KMS-11 (cell line): ENCODE measurements at regions not wholly inside any gene's neighbourhood (a gene's known extent, or its start where the extent isn't known, plus 50 kb on each side); places are given as distances from the start of the nearest gene placed in this dataset.

Experiments
- H2AFZ ChIP-seq: fragments of 200-600 bp; sonication (generic); 2 replicates; pipeline ENCODE4 v1.6.1; 2016; ENCODE audit warnings: antibody characterized with exemption, mixed run types, low read depth
- H3K27ac ChIP-seq: fragments of 200-600 bp; sonication (generic); 2 replicates; pipeline ENCODE4 v1.6.1; 2016; ENCODE audit warnings: mild to moderate bottlenecking, mixed run types
- H3K27me3 ChIP-seq: fragments of 200-600 bp; sonication (generic); 2 replicates; pipeline ENCODE4 v1.6.1; 2017; ENCODE audit warnings: mild to moderate bottlenecking, low read depth, mixed run types, moderate library complexity; ENCODE audit not compliant: insufficient read depth
- H3K36me3 ChIP-seq: fragments of 200-600 bp; sonication (generic); 2 replicates; pipeline ENCODE4 v1.6.1; 2017; ENCODE audit warnings: mild to moderate bottlenecking, mixed run types; ENCODE audit not compliant: insufficient read depth
- H3K4me1 ChIP-seq: fragments of 200-600 bp; sonication (generic); 2 replicates; pipeline ENCODE4 v1.6.1; 2016; ENCODE audit warnings: mild to moderate bottlenecking, low read depth, mixed run types; ENCODE audit not compliant: poor library complexity, severe bottlenecking
- H3K4me2 ChIP-seq: fragments of 200-600 bp; sonication (generic); 2 replicates; pipeline ENCODE4 v1.7.0; 2016; ENCODE audit warnings: mild to moderate bottlenecking, mixed run types
- H3K4me3 ChIP-seq: fragments of 200-600 bp; sonication (generic); IDR thresholded peaks from 2 replicates; pipeline ENCODE4 v1.6.1; 2017; ENCODE audit warnings: low read depth, low read length, mixed read lengths; ENCODE audit not compliant: insufficient read depth
- H3K79me2 ChIP-seq: fragments of 200-600 bp; sonication (generic); 2 replicates; pipeline ENCODE4 v1.6.1; 2016; ENCODE audit warnings: low read depth, mixed run types; ENCODE audit not compliant: insufficient read depth
- H3K9ac ChIP-seq: fragments of 200-600 bp; sonication (generic); 2 replicates; pipeline ENCODE4 v1.6.1; 2016; ENCODE audit warnings: mild to moderate bottlenecking, mixed run types
- H4K20me1 ChIP-seq: fragments of 200-600 bp; sonication (generic); 2 replicates; pipeline ENCODE4 v1.6.1; 2016; ENCODE audit warnings: mild to moderate bottlenecking, mixed run types; ENCODE audit not compliant: insufficient read depth
- CTCF ChIP-seq: fragments of 200-600 bp; sonication (generic); conservative IDR thresholded peaks from 2 replicates; pipeline ENCODE4 v1.6.1; 2017; ENCODE audit warnings: low read depth, mild to moderate bottlenecking, antibody characterized with exemption, low read length, moderate library complexity, mixed read lengths

- no peak overlapping the region for H3K4me3 ChIP-seq
- H3K27me3 ChIP-seq: no peaks in the 10 kb centered on the region
- H3K4me2 ChIP-seq: no peak overlapping the region
- no peaks in the 10 kb centered on the region for H3K79me2 ChIP-seq
- peak; percentile 28; the same call in 1 of the 2 replicates for TF ChIP-seq CTCF
- no peak overlapping the region for H3K27ac ChIP-seq
- no peak overlapping the region for H2AFZ ChIP-seq
- no peak overlapping the region for H3K9ac ChIP-seq
- no peaks in the 10 kb centered on the region for H3K4me1 ChIP-seq
- no peaks in the 10 kb centered on the region for H4K20me1 ChIP-seq
- no peaks in the 10 kb centered on the region for H3K36me3 ChIP-seq
Observed at GRCh38 chrX:110442635-110443034, 84.0 kb downstream of the RTL9 start.

GRCh38 chrX:110444996-110445395 is 86.3 kb downstream of the RTL9 start:
- Histone ChIP-seq H2AFZ (no peak overlapping the region), H3K79me2 (no peaks in the 10 kb centered on the region), H3K36me3 (no peaks in the 10 kb centered on the region), H3K27ac (no peak overlapping the region), H3K4me3 (no peak overlapping the region), H4K20me1 (no peaks in the 10 kb centered on the region), H3K9ac (no peak overlapping the region), H3K4me1 (no peaks in the 10 kb centered on the region), H3K27me3 (no peaks in the 10 kb centered on the region), H3K4me2 (no peak overlapping the region)
- TF ChIP-seq CTCF: no peak

GRCh38 chrX:110448459-110448858 is 89.8 kb downstream of the RTL9 start:
- no peak overlapping the region for H3K4me2 ChIP-seq
- H3K4me3 ChIP-seq: no peak overlapping the region
- no peak for TF ChIP-seq CTCF
- no peak overlapping the region for H3K27ac ChIP-seq
- H3K27me3 ChIP-seq: no peaks in the 10 kb centered on the region
- no peaks in the 10 kb centered on the region for H4K20me1 ChIP-seq
- no peaks in the 10 kb centered on the region for H3K79me2 ChIP-seq
- no peak overlapping the region for H2AFZ ChIP-seq
- H3K36me3 ChIP-seq: no peaks in the 10 kb centered on the region
- H3K9ac ChIP-seq: no peak overlapping the region
- H3K4me1 ChIP-seq: no peaks in the 10 kb centered on the region

DNA sequence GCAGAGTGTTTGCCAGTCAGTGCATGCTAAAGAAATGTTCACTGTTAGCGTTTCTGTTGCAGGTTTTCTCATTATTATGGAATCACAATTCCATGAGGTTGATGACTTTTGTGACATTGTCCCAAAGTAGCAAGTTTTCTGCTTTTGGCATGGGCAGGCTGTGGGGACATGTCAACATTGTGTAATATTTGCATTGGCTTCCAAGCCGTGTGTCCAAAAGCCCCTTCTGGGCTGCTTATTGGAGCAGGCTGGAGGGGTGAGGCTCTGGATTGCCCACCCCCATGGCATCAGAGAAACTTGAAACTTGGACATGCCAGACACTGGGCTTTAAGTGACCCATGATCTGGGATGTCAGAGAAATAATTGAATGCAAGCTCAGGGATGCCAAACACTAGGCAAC is 90.7 kb downstream of the RTL9 start:
- H4K20me1 ChIP-seq: no peaks in the 10 kb centered on the region
- TF ChIP-seq CTCF: no peak
- H3K4me2 ChIP-seq: no peak overlapping the region
- no peaks in the 10 kb centered on the region for H3K36me3 ChIP-seq
- no peak overlapping the region for H3K4me3 ChIP-seq
- H3K27ac ChIP-seq: no peak overlapping the region
- no peak overlapping the region for H2AFZ ChIP-seq
- H3K9ac ChIP-seq: no peak overlapping the region
- no peaks in the 10 kb centered on the region for H3K27me3 ChIP-seq
- no peaks in the 10 kb centered on the region for H3K79me2 ChIP-seq
- H3K4me1 ChIP-seq: no peaks in the 10 kb centered on the region
